ENCODE measurements at regions not wholly inside any gene's neighbourhood (a gene's known extent, or its start where the extent isn't known, plus 50 kb on each side); places are given as distances from the start of the nearest gene placed in this dataset.

GRCh38 chr6:126640356-126640755 lies 300.4 kb downstream of the CENPW start:
- intact Hi-C loops (cut with DNase I), result no loop called here
- no peak overlapping the region for H3K27ac ChIP-seq
- H3K4me1 ChIP-seq (replicated peaks in 1 of 2), result no peaks in the 10 kb centered on the region
- no peak overlapping the region for H3K4me3 ChIP-seq
- DNase-seq, result no peak
- H3K27me3 ChIP-seq, result no peaks in the 10 kb centered on the region
- TF ChIP-seq CTCF (IDR thresholded peaks at IDR 0.05), result no peak
- no peak for TF ChIP-seq POLR2A (IDR thresholded peaks at IDR 0.05)
- no peaks in the 10 kb centered on the region for H3K36me3 ChIP-seq (replicated peaks in 1 of 2)
- no peaks in the 10 kb centered on the region for H3K9me3 ChIP-seq (replicated peaks in 1 of 3)
- WGBS, 4 donors, result 76 to 87% (median 78%) methylated on average over 2 of the region's 2 CpGs

GRCh38 chr6:126640921-126641320 lies 301.0 kb downstream of the CENPW start:
- no peak for DNase-seq
- H3K27ac ChIP-seq, result no peak overlapping the region
- H3K27me3 ChIP-seq, result no peaks in the 10 kb centered on the region
- no peak for TF ChIP-seq CTCF (IDR thresholded peaks at IDR 0.05)
- TF ChIP-seq POLR2A (IDR thresholded peaks at IDR 0.05), result no peak
- H3K4me1 ChIP-seq (replicated peaks in 1 of 2), result no peaks in the 10 kb centered on the region
- H3K36me3 ChIP-seq (replicated peaks in 1 of 2), result no peaks in the 10 kb centered on the region
- no peaks in the 10 kb centered on the region for H3K9me3 ChIP-seq (replicated peaks in 1 of 3)
- intact Hi-C loops (cut with DNase I), result no loop called here
- H3K4me3 ChIP-seq, result no peak overlapping the region

GRCh38 chr6:126641641-126642040 lies 301.7 kb downstream of the CENPW start:
- Histone ChIP-seq H3K4me3 (no peak overlapping the region), H3K9me3 (replicated peaks in 1 of 3) (no peaks in the 10 kb centered on the region), H3K27ac (no peak overlapping the region), H3K27me3 (no peaks in the 10 kb centered on the region), H3K4me1 (replicated peaks in 1 of 2) (no peaks in the 10 kb centered on the region), H3K36me3 (replicated peaks in 1 of 2) (no peaks in the 10 kb centered on the region)
- no peak for DNase-seq
- intact Hi-C loops (cut with DNase I), result no loop called here
- 65 to 85% (median 69%) methylated on average over 1 of the region's 1 CpG for WGBS, 4 donors
- no peak for TF ChIP-seq CTCF (IDR thresholded peaks at IDR 0.05)
- no peak for TF ChIP-seq POLR2A (IDR thresholded peaks at IDR 0.05)

GRCh38 chr6:126643352-126643751 lies 303.4 kb downstream of the CENPW start:
- H3K9me3 ChIP-seq (replicated peaks in 1 of 3), result no peaks in the 10 kb centered on the region
- no peaks in the 10 kb centered on the region for H3K27me3 ChIP-seq
- DNase-seq, result no peak
- no peak overlapping the region for H3K27ac ChIP-seq
- H3K4me1 ChIP-seq (replicated peaks in 1 of 2), result no peaks in the 10 kb centered on the region
- H3K36me3 ChIP-seq (replicated peaks in 1 of 2), result no peaks in the 10 kb centered on the region
- TF ChIP-seq POLR2A (IDR thresholded peaks at IDR 0.05), result no peak
- TF ChIP-seq CTCF (IDR thresholded peaks at IDR 0.05), result no peak
- H3K4me3 ChIP-seq, result no peak overlapping the region
- WGBS, 4 donors, result 91 to 95% (median 93%) methylated on average over 24 to 33 of the region's 33 CpGs
- intact Hi-C loops (cut with DNase I), result no loop called here
